Stimulated activated memory B cell treated with anti-CD40 and anti-IgM and Interleukin-4, amounts not matched to agents 10 μg/mL and 1 μg/mL and 100 μg/mL, for 72 hours (primary cell): ENCODE measurements at regions not wholly inside any gene's neighbourhood (a gene's known extent, or its start where the extent isn't known, plus 50 kb on each side); places are given as distances from the start of the nearest gene placed in this dataset.
"Not testable (repeated sequence)": the region's sequence is repeated elsewhere in the genome, so short reads cannot be mapped to it uniquely, and the experiment has no call there.

Experiments used
- ATAC-seq: fragments of 150-1000 bp; cut with Tn5 transposase; 2 replicates; pipeline ENCODE4 v1.10.0; 2021
- H3K27ac Mint-ChIP-seq: one replicate; pipeline ENCODE4 v1.8.0; 2022; ENCODE audit warnings: mild to moderate bottlenecking, mixed read lengths
- H3K27me3 Mint-ChIP-seq: one replicate; pipeline ENCODE4 v1.8.0; 2022; ENCODE audit warnings: mixed read lengths
- H3K36me3 Mint-ChIP-seq: one replicate; pipeline ENCODE4 v1.8.0; 2022; ENCODE audit warnings: mixed read lengths
- H3K4me1 Mint-ChIP-seq: one replicate; pipeline ENCODE4 v1.8.0; 2022; ENCODE audit warnings: mixed read lengths
- H3K4me3 Mint-ChIP-seq: one replicate; pipeline ENCODE4 v1.8.0; 2022; ENCODE audit warnings: mild to moderate bottlenecking, moderate library complexity, mixed read lengths
- H3K9me3 Mint-ChIP-seq: one replicate; pipeline ENCODE4 v1.8.0; 2022; ENCODE audit warnings: mixed read lengths

DNA sequence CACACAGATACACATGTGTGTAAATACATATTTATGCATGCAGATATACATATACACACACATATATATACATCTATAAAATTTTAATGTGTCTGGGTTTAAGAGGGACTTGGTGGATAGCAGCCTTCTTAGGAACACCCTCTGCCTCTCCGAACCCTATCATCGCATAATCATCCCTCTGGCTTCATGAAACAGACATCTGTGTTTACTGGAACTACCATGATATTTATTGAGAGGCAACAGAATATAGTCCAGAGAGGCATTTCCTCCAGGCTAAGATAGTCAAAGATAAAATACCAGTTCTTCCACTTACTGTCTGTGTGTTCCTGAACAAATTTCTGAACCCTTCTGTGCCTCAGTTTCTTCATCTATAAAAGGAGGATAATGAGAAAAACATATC is 239.0 kb upstream of the FANCL start:
- no peaks in the 10 kb centered on the region for H3K4me1 Mint-ChIP-seq
- no peak overlapping the region for H3K27ac Mint-ChIP-seq
- no peaks in the 10 kb centered on the region for H3K9me3 Mint-ChIP-seq
- no peak for ATAC-seq
- no peaks in the 10 kb centered on the region for H3K36me3 Mint-ChIP-seq
- no peak overlapping the region for H3K4me3 Mint-ChIP-seq
- peaks cover 22% of the 10 kb centered on the region for H3K27me3 Mint-ChIP-seq

DNA sequence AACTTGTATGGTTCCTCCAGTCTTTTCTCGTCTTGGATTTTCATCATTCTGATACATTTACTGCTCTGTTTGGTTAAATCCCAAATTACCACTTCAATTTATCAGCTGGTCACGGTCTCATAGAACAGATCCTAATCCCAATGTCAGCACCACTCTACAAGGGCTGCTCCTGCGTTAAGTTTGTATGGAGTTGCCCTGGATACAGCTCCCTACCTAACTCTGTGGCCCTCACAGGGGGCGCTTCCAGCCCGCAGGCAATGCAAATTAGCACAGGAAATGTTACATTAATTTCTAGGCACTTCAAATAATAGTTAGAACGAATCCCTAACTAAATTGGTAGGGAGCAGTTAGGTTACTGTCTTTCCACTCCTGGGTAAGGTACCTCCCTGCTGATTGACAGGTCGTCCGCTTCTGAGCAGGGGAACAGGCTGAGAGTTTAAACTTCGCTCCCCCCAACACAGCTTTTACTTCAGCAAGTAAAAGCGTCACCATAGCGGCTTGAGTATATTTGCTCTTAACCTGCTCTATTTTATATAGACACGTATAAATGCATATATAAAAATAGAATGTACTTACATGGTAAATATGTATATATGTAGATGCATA is 238.5 kb upstream of the FANCL start:
- Mint-ChIP-seq H3K9me3 (no peaks in the 10 kb centered on the region), H3K4me1 (no peaks in the 10 kb centered on the region), H3K36me3 (no peaks in the 10 kb centered on the region), H3K4me3 (no peak overlapping the region), H3K27me3 (peaks cover 22% of the 10 kb centered on the region), H3K27ac (no peak overlapping the region)
- no peak for ATAC-seq

GRCh38 chr2:58476556-58476955 is 235.4 kb upstream of the FANCL start:
- Mint-ChIP-seq H3K36me3 (no peaks in the 10 kb centered on the region), H3K4me1 (no peaks in the 10 kb centered on the region), H3K4me3 (no peak overlapping the region), H3K27me3 (peaks cover 4% of the 10 kb centered on the region), H3K27ac (no peak overlapping the region), H3K9me3 (no peaks in the 10 kb centered on the region)
- ATAC-seq, result no peak

DNA sequence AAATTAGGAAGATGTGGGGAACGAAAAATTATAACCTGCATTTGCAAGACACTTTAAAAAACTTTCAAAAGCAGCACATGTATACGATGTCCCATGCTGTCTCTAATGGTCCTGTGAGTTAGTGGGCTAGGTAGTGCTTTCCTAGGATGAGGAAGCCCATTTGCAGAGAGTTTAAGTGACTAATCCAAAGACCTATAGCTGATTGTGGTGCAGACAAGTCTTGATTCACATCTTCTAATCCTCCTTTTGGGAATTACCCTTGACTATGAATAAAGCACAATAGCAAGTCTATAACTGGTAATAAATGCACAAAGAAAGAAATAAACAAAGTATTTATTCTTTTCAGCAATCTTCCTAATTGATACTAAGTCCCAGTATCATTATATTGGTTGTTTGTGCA is 234.6 kb upstream of the FANCL start:
- H3K36me3 Mint-ChIP-seq, result no peaks in the 10 kb centered on the region
- H3K9me3 Mint-ChIP-seq, result no peaks in the 10 kb centered on the region
- no peak overlapping the region for H3K4me3 Mint-ChIP-seq
- H3K4me1 Mint-ChIP-seq, result no peaks in the 10 kb centered on the region
- no peak for ATAC-seq
- H3K27ac Mint-ChIP-seq, result no peak overlapping the region
- H3K27me3 Mint-ChIP-seq, result no peaks in the 10 kb centered on the region

DNA sequence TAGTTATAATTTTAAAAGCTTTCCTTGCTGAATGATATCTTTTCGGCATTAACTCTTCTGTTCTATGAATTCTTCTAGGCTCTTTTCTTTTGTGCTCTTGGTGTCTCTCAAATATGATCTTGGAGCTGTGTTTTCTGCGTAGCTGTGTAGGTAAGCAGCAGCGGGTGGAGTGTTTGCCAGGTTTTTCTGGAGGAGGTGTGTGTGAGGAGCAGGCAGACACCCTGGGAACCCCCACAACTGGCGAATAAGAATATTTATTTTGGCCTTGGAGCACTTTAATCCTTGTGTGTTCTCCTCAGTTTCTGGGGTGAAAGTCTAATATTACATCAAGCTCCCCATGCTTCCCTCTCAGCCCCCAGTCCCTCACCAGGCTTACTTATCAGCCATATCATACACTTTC is 232.0 kb upstream of the FANCL start:
- Mint-ChIP-seq H3K36me3 (no peaks in the 10 kb centered on the region), H3K4me3 (no peak overlapping the region), H3K27ac (no peak overlapping the region), H3K27me3 (no peaks in the 10 kb centered on the region), H3K9me3 (no peaks in the 10 kb centered on the region), H3K4me1 (no peaks in the 10 kb centered on the region)
- no peak for ATAC-seq

- Mint-ChIP-seq H3K36me3 (no peaks in the 10 kb centered on the region), H3K4me1 (peaks cover 6% of the 10 kb centered on the region), H3K27ac (no peak overlapping the region), H3K27me3 (no peaks in the 10 kb centered on the region), H3K4me3 (no peak overlapping the region), H3K9me3 (no peaks in the 10 kb centered on the region)
- no peak for ATAC-seq
Measured at GRCh38 chr2:58466804-58467203, 225.7 kb upstream of the FANCL start.

DNA sequence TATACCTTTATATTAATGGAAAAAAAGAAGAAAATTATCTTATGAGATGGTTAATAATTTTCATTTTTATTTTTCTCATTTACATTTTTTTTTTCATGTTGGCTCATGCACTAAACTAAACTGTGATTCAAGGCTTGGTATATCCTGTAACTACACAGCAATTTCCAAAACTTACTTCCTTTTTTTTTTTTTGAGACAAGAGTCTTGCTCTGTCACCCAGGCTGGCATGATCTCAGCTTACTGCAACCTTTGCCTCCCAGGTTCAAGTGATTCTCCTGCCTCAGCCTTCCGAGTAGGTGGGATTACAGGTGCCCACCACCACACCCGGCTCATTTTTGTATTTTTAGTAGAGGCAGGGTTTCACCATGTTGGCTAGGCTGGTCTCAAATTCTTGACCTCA is 224.9 kb upstream of the FANCL start:
- not testable (repeated sequence) for H3K27ac Mint-ChIP-seq, H3K36me3 Mint-ChIP-seq, ATAC-seq, H3K4me3 Mint-ChIP-seq, H3K9me3 Mint-ChIP-seq, H3K27me3 Mint-ChIP-seq, H3K4me1 Mint-ChIP-seq

GRCh38 chr2:58460670-58461069 is 219.5 kb upstream of the FANCL start:
- Mint-ChIP-seq H3K36me3 (no peaks in the 10 kb centered on the region), H3K9me3 (no peaks in the 10 kb centered on the region), H3K4me3 (no peak overlapping the region), H3K4me1 (no peaks in the 10 kb centered on the region), H3K27ac (no peak overlapping the region), H3K27me3 (no peaks in the 10 kb centered on the region)
- no peak for ATAC-seq

DNA sequence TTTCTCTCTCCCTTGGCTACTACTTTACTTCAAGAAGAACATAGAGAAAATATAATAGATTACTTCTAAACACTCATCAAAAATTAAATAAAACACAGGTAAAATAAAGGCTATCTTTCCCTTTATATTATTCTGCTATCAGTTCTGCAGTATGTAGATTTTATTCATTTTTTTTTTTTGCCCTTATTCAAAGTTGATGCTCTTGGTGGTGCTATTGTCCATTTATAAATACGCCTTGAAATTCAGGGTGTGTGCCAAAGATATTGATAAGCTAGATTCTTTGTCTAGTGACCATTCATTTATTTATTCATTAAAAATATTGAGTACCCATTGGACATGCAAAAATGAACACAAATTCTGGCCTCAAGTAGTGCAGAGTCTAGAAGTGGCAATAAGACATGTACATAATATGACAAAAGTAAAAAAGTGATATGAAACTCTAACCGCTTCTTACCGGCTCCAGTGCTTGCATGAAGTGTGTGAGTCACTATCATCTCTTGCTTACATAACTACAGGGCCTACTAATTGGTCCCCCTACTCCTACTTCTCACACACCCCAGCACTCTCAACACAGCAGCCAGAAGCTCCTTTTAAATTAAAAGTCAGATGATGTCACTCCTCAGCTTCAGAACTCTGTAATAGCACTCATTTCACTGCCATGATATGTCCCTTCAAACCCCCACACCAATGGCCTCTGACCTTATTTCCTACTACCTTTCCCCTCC is 208.3 kb upstream of the FANCL start:
- no peaks in the 10 kb centered on the region for H3K9me3 Mint-ChIP-seq
- ATAC-seq, result peak; percentile 83
- H3K36me3 Mint-ChIP-seq, result no peaks in the 10 kb centered on the region
- H3K27ac Mint-ChIP-seq, result no peak overlapping the region
- no peaks in the 10 kb centered on the region for H3K27me3 Mint-ChIP-seq
- H3K4me1 Mint-ChIP-seq, result peaks cover 17% of the 10 kb centered on the region
- no peak overlapping the region for H3K4me3 Mint-ChIP-seq

- ATAC-seq, result no peak
- Mint-ChIP-seq H3K4me3 (no peak overlapping the region), H3K27ac (no peak overlapping the region), H3K4me1 (peaks cover 17% of the 10 kb centered on the region), H3K36me3 (no peaks in the 10 kb centered on the region), H3K9me3 (no peaks in the 10 kb centered on the region), H3K27me3 (no peaks in the 10 kb centered on the region)
Measured at GRCh38 chr2:58448845-58449244, 207.7 kb upstream of the FANCL start.

DNA sequence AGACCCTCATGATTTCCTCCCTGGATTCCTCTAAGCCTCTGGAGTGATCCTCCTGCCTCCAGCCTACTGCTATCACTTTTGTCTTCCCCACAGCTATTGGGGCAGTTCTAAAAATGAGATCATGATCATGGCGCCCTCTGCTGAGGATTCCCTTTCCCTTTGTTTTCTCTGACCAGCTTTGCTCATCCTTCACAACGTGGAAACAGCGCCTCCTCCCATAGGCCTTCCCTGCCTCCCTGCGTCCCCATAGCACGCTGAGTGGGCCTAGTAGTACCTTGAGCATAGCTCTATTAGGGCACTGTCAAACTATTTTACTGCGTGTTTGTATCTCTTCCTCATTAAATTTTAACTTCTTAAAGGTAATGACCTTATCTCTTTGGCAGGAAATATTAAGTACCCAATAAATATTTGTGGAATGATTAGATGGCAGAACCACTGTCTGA is 207.0 kb upstream of the FANCL start:
- H3K4me3 Mint-ChIP-seq, result no peak overlapping the region
- H3K4me1 Mint-ChIP-seq, result peaks cover 17% of the 10 kb centered on the region
- H3K27me3 Mint-ChIP-seq, result no peaks in the 10 kb centered on the region
- no peak overlapping the region for H3K27ac Mint-ChIP-seq
- no peaks in the 10 kb centered on the region for H3K36me3 Mint-ChIP-seq
- H3K9me3 Mint-ChIP-seq, result no peaks in the 10 kb centered on the region
- peak; percentile 27 for ATAC-seq

- H3K9me3 Mint-ChIP-seq, result no peaks in the 10 kb centered on the region
- H3K36me3 Mint-ChIP-seq, result no peaks in the 10 kb centered on the region
- no peak overlapping the region for H3K4me3 Mint-ChIP-seq
- no peak overlapping the region for H3K27ac Mint-ChIP-seq
- no peak for ATAC-seq
- H3K4me1 Mint-ChIP-seq, result peaks cover 17% of the 10 kb centered on the region
- no peaks in the 10 kb centered on the region for H3K27me3 Mint-ChIP-seq
Measured at GRCh38 chr2:58447586-58447985, 206.5 kb upstream of the FANCL start.

DNA sequence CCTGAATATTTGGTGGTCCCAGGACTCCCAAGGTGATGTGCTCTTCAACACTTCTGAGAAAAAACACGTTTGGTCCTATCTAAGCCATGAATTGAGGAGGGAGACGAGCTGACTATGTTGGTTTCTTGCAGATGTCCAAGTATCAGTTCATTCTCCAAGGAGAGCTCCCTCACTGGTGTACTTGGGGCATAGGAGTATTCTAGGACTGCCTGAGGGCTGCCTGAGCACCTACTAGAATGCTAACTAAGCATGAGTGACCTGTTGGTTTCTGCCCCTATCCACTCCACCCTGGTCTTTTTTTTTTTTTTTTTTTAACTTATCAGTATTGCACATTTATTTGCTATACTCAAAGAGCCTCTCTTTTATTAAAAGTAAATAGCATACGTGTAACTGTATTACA is 200.5 kb upstream of the FANCL start:
- H3K27ac Mint-ChIP-seq, result no peak overlapping the region
- no peaks in the 10 kb centered on the region for H3K36me3 Mint-ChIP-seq
- H3K9me3 Mint-ChIP-seq, result no peaks in the 10 kb centered on the region
- peaks cover 10% of the 10 kb centered on the region for H3K27me3 Mint-ChIP-seq
- no peak overlapping the region for H3K4me3 Mint-ChIP-seq
- no peaks in the 10 kb centered on the region for H3K4me1 Mint-ChIP-seq
- no peak for ATAC-seq

GRCh38 chr2:58436872-58437271 is 195.7 kb upstream of the FANCL start:
- Mint-ChIP-seq H3K4me1 (no peaks in the 10 kb centered on the region), H3K4me3 (no peak overlapping the region), H3K36me3 (no peaks in the 10 kb centered on the region), H3K27ac (no peak overlapping the region), H3K9me3 (no peaks in the 10 kb centered on the region), H3K27me3 (peaks cover 21% of the 10 kb centered on the region)
- ATAC-seq, result no peak

DNA sequence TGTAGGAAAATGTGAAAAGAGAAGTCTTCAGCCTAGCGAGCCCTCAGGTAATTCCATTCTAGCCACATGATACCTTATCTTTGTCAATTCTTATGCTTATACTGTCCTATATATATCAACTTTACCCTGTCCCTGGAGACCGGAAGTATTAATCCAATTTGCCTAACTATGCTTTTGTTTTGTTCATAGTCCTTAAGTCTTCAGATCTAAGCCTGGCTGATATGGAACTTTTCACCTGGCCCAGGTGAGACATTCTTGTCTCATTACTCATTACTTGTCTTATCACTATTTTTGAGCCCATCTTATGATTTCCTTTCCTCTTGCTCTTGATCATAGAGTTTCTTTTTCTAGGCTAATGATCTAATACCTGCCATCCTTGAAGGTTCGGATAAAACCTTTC is 194.1 kb upstream of the FANCL start:
- ATAC-seq, result no peak
- Mint-ChIP-seq H3K27ac (no peak overlapping the region), H3K9me3 (no peaks in the 10 kb centered on the region), H3K27me3 (peaks cover 24% of the 10 kb centered on the region), H3K4me3 (no peak overlapping the region), H3K36me3 (no peaks in the 10 kb centered on the region), H3K4me1 (no peaks in the 10 kb centered on the region)

GRCh38 chr2:58434692-58435091 is 193.6 kb upstream of the FANCL start:
- ATAC-seq, result peak; percentile 10
- no peaks in the 10 kb centered on the region for H3K9me3 Mint-ChIP-seq
- peaks cover 30% of the 10 kb centered on the region for H3K27me3 Mint-ChIP-seq
- H3K4me3 Mint-ChIP-seq, result no peak overlapping the region
- H3K4me1 Mint-ChIP-seq, result no peaks in the 10 kb centered on the region
- H3K36me3 Mint-ChIP-seq, result no peaks in the 10 kb centered on the region
- H3K27ac Mint-ChIP-seq, result no peak overlapping the region
